ENCODE measurements at regions not wholly inside any gene's neighbourhood (a gene's known extent, or its start where the extent isn't known, plus 50 kb on each side); places are given as distances from the start of the nearest gene placed in this dataset.

- TF ChIP-seq CTCF (IDR thresholded peaks at IDR 0.05; ENCODE audit: insufficient read depth, low read length) (no peak), REST (IDR thresholded peaks at IDR 0.05; ENCODE audit: insufficient replicate concordance, low read depth) (no peak), GABPA (IDR thresholded peaks at IDR 0.05; ENCODE audit: low read depth) (no peak), POLR2AphosphoS5 (IDR thresholded peaks at IDR 0.05; ENCODE audit: low read depth) (no peak), SPI1 (IDR thresholded peaks at IDR 0.05; ENCODE audit: borderline replicate concordance, low read depth) (no peak)
Measured at GRCh38 chr4:179124419-179124818, 1682.2 kb upstream of the AGA start.

Data from HL-60 (cell line).